Left ventricle myocardium superior (tissue), 1 donor: ENCODE measurements at regions not wholly inside any gene's neighbourhood (a gene's known extent, or its start where the extent isn't known, plus 50 kb on each side); places are given as distances from the start of the nearest gene placed in this dataset.

Experiments used
- ATAC-seq: fragments of 200-7000 bp; cut with Tn5 transposase; one replicate; pipeline ENCODE4 v1.9.1; 2020; ENCODE audit warnings: mild to moderate bottlenecking, moderate library complexity
- DNase-seq: peaks from one replicate; pipeline ENCODE4 v3.0.0-alpha.2; 2020
- intact Hi-C: fragments of 100-400 bp; cut with micrococcal nuclease; formaldehyde crosslinking; loops from one replicate; pipeline ENCODE4 v1.11.0; 2022
- donor health status: DM: no; HTN: yes; CAD: no; lungs with severe emphysema.

DNA sequence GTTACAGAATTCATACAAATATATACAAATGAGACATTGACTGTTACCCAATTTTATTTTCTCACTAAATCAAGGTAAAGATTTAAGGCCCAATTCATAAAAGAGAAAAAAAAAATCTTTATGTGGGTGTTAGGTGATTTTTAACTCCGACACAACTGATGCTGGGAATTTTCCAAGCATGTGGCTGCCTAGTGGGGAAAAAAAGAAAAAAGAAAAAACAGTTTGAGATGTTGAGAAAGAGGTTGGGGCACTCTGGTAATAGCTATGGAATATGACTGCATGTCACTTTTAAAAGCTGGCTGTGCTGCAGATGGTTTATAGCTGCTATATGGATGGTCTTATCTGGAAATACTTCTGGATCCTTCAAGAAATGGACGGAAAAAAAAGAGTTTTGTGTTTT, 739.9 kb upstream of the SOX9 start:
- DNase-seq (no peak), ATAC-seq (no peak)
- intact Hi-C loops: no loop called here

DNA sequence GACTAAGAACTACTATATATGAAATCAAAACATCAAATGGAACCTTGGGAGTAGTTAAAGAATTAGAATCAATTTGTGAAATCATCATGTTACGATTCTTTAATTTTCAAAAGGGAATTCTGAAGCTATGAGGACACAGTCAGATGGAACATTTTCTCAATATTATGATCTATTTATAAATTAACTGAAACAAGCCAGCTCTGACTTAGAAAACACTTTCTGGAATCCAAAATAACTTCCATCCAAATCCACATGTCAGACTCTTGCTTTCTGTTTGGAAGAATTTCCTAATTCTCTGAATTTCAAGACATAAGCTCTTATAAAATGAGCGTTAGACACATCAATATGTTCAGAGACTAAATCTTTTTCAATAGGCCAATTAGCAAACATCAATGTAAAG, 737.7 kb upstream of the SOX9 start:
- ATAC-seq (no peak), DNase-seq (no peak)
- intact Hi-C loops: no loop called here

DNA sequence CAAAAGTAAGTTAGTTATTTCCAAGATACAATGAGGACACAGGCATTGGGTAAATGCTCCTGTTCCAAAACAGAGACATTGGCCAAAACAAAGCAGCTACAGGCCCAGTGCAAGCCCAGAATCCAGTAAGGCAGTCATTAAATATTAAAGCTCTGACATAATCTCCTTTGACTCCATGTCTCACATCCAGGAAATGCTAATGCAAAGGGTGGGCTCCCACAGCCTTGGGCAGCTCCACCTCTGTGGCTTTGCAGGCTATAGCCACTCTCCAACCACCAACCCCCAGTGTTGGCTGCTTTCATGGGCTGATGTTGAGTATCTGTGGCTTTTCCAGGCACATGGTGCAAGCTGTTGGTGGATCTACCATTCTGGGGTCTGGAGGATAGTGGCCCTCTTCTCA, 733.4 kb upstream of the SOX9 start:
- intact Hi-C loops: no loop called here
- no peak for ATAC-seq

DNA sequence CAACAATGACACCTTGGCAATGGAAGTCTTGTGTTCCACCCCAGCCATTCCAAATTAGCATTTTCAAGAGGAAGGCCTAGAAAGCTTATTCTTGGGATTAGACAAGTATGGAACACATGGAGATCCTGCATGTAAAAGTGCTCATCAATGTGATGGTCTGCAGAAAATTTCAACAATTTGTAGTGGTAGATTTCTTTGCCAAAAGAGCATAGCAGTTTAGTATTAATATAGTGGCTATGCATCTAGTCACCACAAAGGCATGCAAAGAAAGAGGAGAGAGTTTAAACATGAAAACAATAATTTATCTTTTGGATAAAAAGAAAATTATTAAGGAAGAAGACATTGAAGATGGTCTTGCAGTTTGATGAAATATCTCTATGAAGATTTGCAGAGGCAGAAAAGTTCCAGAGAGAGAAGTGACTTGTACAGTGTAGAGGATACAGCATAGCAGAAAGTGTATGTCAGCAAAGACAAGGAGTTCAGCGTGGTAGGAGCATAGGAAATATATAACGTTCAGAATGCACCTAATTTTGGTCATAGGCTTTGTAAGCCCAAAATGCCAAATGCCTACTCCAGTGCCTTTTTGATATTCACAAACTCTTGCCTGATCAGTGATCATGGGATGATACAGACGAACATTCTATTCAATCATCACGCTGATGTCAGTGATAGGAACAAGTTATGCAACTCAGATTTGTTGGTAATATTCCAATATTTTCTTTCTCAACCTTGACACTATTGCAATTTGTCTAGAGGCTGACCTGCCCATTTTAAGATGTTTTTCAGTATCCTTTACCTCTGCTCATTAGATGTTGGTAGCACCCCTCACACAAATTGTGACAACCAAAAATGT, 727.9 kb upstream of the SOX9 start:
- ATAC-seq: no peak
- intact Hi-C loops: no loop called here
- DNase-seq: no peak

More for the DNA sequence above, 733.4 kb upstream of the SOX9 start:
- DNase-seq: no peak

DNA sequence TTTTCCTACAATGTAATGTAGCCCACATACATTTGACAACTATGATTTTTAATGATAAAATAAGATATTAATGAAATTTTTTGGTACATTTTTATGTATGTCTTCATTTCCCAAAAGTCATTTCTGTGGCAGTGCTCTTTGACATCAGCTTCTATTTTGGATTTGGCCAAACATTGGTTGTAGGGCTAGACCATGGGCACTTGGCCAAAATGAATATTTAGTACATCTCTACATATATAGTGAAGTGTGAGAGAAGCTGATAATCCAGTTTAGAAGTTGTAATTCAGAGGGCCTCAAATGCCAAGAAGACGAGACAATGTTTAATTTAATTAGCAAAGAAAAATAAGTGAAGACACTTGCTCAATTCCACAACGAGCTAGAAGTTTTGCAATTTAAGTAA, 724.9 kb upstream of the SOX9 start:
- intact Hi-C loops: no loop called here
- no peak for ATAC-seq
- DNase-seq: no peak

DNA sequence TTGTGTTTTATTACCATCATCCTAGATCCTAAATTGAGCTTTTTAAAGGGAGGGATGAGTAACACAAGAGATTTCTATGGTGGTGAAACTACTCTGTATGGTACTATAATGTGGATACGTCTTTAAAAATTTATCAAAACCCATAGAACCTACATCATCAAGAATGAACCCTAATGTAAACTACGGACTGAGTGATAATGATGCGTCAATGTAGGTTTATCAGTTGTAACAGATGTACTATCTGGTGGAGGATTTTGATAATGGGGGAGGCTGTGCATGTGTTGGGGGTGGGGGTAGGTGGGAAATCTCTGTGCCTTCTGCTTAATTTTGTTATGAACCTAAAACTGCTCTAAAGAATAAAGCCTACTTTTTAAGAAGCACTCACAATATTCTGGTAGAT, 724.1 kb upstream of the SOX9 start:
- intact Hi-C loops: no loop called here
- no peak for ATAC-seq
- DNase-seq: no peak

DNA sequence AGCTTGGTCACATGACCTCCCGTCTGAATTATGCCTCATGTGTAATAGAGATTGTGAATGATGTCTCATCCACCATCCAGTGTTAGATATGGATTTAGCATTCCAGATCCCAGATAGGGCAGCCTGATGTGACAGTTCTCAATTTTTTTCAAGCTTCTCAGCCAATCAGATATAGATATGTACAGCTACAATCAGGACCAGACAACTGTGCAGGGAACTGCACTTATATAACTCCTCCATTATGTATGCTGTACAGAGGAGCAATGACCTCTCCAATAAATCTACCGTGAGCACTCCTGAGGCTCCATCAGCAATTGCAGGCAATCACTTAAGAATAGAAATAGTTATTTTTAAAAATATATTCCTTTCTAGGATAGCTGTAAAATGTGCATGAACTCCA, 722.8 kb upstream of the SOX9 start:
- intact Hi-C loops: no loop called here
- DNase-seq (no peak), ATAC-seq (no peak)

DNA sequence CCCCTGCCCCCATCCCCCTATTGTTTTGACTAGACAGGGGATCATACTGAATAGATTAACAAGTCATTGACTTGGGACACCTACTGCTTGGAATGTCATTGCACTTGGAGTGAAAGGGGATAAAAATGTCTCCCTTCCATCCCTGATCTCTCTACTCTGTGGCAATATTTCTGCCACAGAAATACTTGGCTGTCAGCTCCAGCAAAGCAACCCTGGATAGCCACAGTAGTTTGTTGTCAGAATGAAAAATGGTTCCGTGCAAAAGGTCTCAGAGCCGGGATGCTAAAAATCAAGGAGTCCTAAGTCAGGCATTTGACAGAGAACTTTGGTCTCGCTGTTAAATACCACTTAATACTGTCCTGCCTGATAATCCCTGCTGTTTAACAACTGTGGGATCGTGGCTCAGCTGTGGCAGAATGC, 722.0 kb upstream of the SOX9 start:
- ATAC-seq: no peak
- no peak for DNase-seq
- intact Hi-C loops: no loop called here

DNA sequence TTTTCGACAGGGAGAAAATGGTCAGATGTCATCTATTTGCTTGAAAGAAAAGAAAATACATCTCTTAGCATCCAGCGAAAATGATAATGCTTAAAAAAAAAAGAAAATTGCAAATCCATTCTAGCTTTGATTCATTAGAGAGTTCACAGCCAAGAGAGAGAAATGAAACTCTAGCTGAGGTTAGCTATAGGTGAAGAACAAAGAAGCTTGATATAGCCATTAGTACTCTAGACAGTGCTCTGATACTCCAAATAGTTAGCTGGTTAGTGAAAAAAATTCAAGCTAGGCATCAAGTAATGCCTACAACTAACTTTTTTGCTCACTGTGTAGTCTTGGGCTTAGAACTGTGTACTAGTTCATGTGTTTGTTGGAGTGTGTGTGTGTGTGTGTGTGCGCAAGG, 721.6 kb upstream of the SOX9 start:
- ATAC-seq: no peak

DNA sequence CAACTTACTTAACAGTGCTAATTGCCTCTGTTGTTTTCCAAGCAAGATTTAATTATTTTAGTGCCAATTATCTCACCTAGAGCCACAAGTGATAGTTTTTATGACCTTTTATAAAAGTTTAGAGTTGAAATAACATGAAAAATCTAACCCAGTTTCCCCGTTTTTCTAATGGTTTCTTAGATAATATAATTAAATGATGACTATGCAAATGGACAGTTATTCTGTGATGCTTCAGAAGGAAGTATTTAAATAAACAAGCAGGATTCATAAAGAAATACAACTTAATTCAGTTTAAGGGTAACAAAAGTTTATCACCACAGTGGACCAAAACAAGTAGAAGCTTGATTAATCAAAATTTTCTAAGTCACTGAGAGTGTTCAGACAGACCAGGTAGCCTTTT, 721.2 kb upstream of the SOX9 start:
- ATAC-seq: no peak
- intact Hi-C loops: no loop called here

More for the DNA sequence above, 721.6 kb upstream of the SOX9 start:
- intact Hi-C loops: no loop called here
- no peak for DNase-seq

DNA sequence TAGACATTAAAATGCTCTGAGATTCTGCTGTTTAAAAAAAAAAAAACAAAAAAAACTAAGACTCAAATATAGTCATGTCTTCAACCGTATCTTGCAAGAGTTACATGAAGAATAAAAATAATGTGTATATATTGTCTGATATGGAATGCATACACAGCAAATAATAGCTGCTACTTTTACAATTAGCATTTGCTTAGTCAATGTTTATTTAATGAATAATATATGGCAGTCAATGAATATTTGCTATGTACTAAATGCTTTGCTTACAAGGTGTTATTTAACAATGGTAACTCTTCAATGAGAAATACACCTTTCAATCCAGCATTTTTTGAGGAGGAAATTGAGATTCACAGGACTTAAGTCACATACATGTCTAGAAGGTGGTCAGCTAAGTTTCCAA, 718.8 kb upstream of the SOX9 start:
- DNase-seq: no peak
- ATAC-seq: no peak
- intact Hi-C loops: no loop called here

More for the DNA sequence above, 721.2 kb upstream of the SOX9 start:
- no peak for DNase-seq

DNA sequence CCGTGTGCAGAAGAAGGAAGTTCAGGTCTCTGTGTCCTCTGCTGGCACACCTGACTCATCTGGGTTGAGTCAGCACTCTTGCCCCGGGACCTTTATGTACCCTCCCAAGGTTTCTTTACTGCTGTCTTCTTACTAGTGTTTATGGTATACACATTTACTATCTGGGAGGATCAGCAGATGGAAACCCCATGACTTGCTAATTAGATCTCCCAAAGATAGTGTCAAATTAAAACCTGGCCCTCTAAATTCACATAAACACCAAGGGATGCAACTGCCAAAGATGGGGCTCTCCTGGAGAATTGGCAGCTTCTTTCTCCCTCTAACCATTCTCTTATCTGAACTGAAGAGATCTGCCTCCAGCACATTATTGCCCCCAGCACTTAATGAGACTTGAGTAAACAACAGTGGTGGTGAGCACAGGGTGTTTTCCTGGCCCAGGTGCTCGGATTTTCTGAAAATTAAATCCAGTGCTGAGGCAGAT, 718.1 kb upstream of the SOX9 start:
- intact Hi-C loops: no loop called here
- ATAC-seq: no peak
- no peak for DNase-seq

DNA sequence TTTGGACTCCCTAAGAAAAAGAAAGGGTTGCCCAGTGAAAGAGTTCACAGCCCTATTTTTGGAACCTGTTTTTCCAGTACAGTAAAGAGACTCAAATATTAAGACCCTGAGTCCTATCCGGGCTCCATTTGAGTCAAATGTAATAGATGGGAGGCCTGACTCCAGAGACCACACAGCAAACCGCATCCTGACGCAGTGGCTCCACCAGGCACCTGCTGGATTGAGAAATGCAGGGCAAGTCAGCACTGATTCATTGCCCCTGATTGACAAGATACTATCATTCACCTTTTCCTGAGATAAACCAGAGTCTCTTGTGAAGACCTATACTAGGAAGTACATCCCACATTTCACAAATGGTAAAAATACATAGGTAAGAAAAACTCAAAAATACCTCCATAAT, 715.7 kb upstream of the SOX9 start:
- intact Hi-C loops: no loop called here
- DNase-seq: no peak
- no peak for ATAC-seq

DNA sequence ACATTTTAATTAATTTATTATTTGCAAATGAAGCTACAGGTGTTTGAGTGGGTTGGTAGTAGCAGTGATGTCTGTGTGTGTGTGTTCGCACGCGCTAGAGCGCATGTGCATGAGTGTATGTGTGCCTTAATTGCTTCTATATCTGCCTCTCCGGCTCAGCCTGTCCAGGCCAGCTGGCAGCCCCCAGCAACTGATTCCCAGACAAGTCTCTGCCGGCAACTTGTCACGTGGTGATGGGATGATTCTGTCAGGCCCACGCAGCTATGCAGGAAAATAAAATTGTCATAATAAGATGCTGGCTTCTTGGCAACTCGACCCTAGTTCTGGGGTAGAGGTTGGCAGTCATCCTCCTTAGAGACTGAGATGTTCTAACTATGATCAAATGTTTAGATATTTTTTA, 712.8 kb upstream of the SOX9 start:
- ATAC-seq: no peak
- intact Hi-C loops: no loop called here
- no peak for DNase-seq

DNA sequence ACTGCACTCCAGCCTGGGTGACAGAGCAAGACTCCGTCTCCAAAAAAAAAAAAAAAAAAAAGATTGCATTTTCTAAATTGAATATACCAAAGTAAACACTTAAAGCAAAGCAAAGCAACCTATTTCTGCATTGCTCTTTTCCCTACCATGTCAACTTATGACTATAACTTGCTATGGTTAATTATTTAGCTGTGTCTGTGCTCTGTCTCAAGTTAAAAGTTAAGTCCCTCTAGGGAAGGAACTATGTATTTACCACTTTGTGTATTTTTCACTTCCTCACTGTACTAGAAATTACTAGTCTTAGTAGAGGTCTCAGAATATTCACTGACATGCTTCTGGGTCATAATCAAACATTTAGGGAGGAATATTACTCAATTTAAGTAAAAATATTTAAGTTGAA, 711.7 kb upstream of the SOX9 start:
- DNase-seq (no peak), ATAC-seq (no peak)
- intact Hi-C loops: no loop called here

DNA sequence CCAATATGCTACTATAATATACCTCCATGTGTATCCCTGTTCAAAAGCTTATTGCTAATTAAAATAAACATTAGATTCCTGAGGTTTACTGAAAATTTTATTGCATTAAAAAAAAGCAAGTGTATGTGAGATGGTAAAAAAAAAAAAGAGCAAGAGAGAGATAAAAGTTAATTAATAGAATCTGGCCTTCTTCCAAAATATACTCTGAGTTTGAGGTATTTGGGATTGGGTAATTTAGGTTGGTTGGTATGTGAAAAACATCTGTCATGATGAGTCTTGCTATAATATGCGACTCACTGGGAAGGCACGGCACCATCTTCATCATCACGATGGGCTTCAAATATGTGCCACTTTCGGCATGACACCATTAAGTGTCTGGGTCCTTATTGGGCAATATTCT, 711.1 kb upstream of the SOX9 start:
- no peak for DNase-seq
- no peak for ATAC-seq
- intact Hi-C loops: no loop called here

DNA sequence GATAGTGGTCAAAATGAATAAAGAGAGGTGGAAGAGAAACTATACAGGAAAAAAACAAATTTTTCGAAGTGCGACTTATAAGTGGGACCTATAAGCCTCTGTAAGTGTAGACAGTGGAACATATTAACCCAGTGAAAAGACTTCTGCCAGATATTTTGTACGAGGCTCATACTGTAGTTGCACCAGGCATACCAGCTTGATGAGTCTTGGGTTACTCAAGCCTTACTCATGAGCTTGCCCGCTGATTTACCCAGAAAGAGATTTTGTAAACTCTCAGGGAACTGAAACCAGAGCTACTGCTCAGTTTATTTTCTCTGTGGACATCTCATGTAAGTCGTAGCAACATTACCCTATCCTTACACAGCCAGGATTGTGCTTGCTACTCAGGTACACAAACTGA, 708.0 kb upstream of the SOX9 start:
- ATAC-seq: no peak

DNA sequence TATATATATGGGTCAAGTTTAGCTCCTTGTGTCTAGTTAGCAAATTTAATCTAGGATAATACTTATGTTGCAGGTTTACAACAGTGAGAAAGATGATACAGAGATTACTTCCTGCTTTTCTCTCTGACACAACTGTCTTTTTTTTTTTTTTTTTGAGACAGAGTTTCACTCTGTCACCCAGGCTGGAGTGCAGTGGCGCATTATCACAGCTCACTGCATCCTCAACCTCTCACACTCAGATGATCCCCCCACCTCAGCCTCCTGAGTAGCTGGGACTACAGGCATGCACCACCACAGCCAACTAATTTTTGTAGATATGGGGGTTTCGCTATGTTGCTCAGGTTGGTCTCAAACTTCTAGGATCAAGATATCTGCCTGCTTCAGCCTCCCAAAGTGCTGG, 706.9 kb upstream of the SOX9 start:
- no peak for ATAC-seq
- intact Hi-C loops: no loop called here

More for the DNA sequence above, 708.0 kb upstream of the SOX9 start:
- intact Hi-C loops: no loop called here
- DNase-seq: no peak

DNA sequence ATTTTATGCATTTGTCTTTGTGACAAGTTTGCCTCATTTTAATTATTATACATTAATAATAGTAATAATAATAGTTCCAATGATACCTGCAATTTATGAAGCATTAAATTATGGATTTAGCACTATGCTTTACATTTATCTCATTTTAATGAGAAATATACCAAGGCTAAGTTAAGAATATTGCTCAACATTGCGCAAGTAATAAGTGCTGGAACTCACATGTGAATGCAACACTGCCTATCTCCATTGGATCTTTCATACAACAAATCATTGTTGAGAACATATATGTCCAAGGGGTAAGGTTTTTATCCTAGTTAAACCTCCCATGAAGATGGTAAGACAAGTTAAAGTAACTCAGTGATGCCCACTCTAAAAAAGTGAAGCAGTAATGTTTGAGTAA, 703.7 kb upstream of the SOX9 start:
- ATAC-seq (no peak), DNase-seq (no peak)
- intact Hi-C loops: no loop called here

More for the DNA sequence above, 706.9 kb upstream of the SOX9 start:
- no peak for DNase-seq

DNA sequence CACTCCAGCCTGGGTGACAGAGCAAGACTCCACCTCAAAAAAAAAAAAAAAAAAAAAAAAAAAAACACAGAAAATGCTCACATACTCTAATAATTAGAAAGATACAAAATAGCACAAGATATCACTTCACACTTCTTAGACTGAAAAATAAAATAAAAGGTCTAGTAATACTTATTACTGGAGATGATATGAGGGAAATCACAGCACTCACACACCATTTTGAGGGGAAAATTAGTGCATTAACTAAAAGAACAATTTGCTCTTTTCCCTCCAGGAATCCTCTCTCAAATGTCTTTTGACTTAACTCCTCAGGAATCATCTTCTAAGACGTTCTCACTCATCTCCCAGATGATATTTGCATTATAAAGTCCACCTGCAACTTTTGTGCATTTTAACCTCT, 697.9 kb upstream of the SOX9 start:
- intact Hi-C loops: no loop called here
- DNase-seq: no peak
- no peak for ATAC-seq

DNA sequence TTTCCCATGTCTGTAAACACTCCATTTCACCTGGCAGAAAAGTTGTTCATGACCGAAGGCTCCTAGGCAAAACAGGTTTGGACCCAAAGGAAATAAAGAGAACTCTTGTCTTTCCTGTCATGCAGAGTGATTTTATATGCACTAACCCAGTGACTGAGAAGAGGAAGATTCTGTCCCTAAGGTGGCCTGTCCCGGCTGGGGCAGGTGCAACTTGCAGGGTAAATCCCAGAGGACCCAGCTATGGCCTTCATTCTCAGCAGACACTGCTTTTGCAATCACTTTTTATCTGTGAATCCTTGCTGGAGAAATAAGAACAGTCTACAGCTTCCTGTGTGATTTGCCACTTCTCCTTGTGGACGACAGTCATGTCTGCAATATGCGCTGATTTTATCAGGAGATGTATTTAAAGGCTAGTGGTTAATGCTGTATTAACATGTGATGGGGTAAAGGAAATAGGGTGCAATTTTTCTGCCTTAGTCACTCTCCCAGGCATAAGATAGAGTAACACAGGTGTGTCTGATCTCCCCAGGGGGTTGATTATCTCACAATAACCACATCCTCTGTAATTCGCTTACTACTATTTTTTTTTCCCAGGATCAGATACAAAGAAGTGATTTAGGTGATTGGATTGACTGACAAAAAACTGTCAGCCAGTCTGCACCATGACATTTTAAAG, 696.8 kb upstream of the SOX9 start:
- no peak for DNase-seq
- intact Hi-C loops: no loop called here
- no peak for ATAC-seq
